ENCODE measurements at regions not wholly inside any gene's neighbourhood (a gene's known extent, or its start where the extent isn't known, plus 50 kb on each side); places are given as distances from the start of the nearest gene placed in this dataset.
A peak's percentile ranks its signal among the peaks of the same experiment; 100 is the strongest.

GRCh38 chr4:188573104-188573503, 433.9 kb downstream of the TRIML1 start:
- DNase-seq: no peak

- DNase-seq: no peak
Measured at GRCh38 chr4:188578657-188579056, 439.4 kb downstream of the TRIML1 start.

- DNase-seq: no peak
Measured at GRCh38 chr4:188596021-188596420, 456.8 kb downstream of the TRIML1 start.

- no peak for DNase-seq
Measured at GRCh38 chr4:188603646-188604045, 464.4 kb downstream of the TRIML1 start.

- no peak for DNase-seq
Measured at GRCh38 chr4:188606635-188607034, 467.4 kb downstream of the TRIML1 start.

- no peak for DNase-seq
Measured at GRCh38 chr4:188611143-188611542, 471.9 kb downstream of the TRIML1 start.

- no peak for DNase-seq
Measured at GRCh38 chr4:188612659-188613058, 473.4 kb downstream of the TRIML1 start.

GRCh38 chr4:188613976-188614375, 474.7 kb downstream of the TRIML1 start:
- no peak for DNase-seq

DNA sequence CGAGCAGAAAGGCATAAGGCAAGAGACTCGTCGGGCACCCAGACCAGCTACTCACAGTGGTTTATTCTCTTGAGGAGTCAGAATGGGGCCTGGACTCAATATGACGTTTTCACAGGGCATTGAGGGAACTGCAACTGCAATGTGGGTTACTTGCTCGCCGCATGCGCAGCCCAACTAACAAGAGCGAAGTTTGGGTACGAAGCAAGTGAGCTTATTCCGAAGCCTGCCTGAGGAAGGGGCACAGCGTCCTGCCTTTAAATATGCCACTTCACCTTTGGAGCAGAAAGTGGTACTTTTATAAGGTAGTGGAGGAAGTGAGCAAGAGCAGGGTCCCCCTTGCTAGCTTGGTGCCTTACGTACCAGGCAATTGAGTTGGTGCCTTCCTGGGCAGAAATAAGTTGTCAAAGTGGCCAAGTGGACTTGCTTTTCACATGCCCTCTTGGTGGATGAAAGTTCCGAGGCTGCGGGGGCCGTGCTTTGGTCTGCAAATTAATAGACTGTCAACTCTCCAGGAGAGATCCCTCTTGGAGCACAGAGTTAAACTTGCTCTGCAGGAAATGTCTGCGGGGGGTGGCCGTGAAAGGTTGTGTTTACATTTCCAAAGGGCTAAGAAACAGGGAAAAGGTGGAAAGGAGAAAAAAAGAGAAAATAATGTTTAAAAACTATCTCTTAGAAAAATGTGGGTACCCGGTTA, 480.4 kb downstream of the TRIML1 start:
- DNase-seq: no peak

DNA sequence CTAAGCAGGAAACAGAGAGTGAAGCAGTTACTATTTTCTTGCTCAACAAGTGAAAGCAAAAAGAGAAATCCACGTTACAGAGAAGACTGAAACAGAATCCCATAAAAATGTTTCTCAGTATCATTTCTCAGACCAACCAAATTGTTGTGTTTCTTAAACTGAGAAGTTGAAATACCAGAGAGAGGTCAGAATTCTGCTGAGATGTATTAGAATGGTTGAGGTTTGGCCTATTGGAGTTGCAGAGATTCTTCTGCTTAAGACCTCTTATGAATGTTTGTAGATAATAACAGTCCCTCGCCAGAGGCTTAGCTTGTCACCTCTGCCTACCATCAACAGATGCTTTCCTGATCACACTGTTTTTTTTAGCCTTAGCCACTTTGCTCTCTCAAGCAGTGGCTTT, 481.4 kb downstream of the TRIML1 start:
- no peak for DNase-seq

DNA sequence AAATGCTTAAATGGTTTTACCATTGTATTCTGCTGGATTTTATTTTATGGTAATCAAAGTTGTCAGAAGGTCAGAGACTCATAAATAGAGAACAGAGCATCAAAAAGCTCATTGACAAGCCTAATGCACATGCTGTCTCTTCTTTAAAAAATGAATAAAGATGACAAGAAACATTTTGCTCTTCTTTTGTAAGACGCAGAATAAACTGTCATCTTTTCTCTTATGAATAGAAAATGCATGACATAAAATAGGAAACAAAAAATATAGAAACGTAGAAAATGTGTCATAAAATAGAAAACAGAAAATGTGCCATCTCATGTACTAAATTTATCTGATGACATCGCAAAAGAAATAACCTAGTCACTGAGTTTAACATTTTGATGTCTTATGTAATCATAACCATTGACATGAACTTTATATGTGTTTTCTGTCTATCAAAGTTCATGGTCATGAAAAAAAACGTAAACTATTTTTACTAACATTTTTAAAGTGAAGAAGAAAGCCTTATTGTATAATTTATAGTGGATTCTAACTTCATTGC, 484.1 kb downstream of the TRIML1 start:
- no peak for DNase-seq

DNA sequence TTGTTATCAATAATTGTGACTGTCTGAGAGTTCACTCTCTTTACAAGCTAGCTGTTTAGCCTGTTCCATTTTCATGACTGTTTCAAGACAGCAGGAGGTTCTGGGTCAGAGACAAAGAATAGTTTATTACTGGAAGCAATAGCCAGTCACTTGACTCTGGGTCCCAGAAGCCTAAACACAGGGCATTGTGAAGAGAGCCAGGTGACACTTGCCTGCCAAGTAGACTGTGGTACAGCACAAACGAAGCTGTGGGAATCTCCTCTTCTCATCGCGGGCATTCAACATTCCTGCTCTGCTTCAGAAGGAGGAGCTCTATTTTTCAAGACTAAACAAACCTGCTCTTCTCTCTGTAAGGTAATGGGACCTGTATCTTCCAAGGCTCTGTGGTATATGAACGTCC, 485.1 kb downstream of the TRIML1 start:
- DNase-seq: peak in 1 of 3 experiments; percentile 16

DNA sequence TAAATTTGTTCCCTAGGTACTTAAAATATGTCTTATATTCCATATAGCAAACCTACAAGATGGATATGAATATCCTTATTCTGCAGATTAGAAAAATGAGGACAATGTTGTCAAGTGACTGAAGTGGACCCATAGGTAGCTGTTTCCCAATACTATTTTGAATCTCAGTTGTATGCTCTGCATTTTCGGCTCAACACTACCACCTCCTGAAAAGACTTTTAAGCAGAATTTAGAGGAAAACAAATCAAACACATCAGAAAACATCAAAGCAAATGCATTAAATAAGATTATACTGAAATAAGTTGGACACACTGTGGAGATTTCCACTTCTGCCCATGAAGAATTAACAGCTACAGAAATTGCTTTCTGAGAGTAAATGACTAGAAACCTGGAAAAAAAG, 488.7 kb downstream of the TRIML1 start:
- DNase-seq: no peak

DNA sequence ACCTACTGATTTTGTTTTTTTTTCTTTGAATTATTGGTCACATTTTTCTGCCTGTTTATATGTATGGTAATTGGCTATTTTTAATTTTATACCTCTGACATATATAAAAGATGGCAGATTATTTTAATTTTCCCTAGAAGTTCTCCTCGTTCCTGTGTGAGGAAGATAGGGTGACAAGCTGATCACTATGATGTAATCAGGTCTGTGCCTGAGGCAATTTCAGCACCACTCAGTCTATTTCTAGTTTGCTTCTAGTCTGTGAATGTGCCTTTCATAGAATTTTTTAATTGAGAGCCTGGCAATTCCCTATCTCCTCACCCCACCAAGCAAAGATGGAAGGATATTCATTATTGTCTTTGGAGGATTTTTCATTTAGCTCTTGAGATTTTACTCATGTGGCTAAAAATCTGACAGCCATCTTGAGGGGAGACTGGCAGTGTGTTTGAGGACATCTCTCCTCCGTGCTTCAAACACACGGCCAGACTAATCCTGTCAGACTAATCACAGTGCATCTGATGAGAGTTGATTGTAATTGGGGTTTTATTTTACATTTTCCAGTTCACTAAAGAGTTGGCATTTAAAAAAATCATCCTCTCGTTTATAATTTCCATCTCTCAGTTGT, 500.3 kb downstream of the TRIML1 start:
- no peak for DNase-seq

- no peak for DNase-seq
Measured at GRCh38 chr4:188647820-188648370, 508.7 kb downstream of the TRIML1 start.

GRCh38 chr4:188649635-188650034, 510.4 kb downstream of the TRIML1 start:
- DNase-seq: peak in 2 of 3 experiments; percentile 30 to 77

GRCh38 chr4:188650516-188650915, 511.3 kb downstream of the TRIML1 start:
- no peak for DNase-seq

DNA sequence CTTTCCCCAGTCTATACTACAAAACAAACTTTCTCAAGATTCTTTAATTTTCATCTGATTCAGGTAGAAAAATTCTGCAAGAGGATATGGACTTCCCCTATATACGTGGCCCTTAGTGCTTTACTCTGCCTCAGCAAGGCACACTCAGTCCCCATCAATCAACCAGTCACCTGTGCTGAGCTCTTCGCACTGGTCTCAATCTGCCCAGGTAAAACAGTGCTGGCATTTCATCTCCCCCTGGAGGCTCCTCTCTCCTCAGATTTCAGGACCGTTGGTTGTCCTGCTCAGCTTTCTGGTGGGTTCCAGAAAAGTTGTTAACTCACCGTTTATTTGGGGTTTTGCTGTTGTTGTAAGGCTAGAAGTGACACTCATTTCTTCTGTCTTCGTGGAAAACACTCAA, 518.1 kb downstream of the TRIML1 start:
- DNase-seq: no peak

- DNase-seq: no peak
Measured at GRCh38 chr4:188658958-188659522, 519.8 kb downstream of the TRIML1 start.

DNA sequence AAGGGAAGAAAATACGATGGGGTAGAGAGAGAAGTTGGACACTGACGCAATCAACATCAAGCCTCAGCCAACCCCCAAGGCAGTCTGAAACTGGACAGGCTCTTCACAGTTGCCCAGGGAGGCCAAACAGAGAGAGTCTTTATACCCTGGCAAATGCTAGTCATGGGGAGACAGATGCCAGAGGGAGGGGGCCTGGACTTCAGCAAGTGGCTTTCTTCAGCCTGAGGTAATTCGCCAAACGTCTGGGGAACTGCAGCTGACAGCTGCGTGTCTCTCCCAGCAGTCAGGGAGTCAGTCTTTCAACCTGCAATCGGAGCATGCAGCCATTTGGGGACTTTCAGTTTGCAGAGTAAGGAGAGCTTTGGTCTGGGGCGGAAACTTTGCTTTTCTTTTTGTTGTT, 521.6 kb downstream of the TRIML1 start:
- DNase-seq: no peak

GRCh38 chr4:188661502-188661901, 522.3 kb downstream of the TRIML1 start:
- no peak for DNase-seq

DNA sequence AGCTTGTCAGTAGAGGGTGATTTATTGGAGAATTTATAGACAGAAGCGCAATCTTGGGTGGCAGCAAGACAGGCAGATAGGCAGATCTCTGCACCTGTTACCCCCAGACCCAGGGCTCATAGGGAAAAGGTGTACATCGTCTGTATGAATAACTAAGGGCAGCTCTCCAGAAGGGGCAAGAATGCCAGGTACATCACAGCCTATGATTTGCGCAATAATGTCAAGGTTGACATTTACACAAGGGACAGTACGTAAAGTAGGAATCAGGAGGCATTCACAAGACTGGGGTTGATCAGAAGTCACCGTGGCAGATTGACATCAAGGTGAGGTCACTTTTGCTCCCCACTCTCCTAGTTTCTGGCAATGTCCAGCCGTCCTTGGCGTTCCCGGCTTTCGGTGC, 524.1 kb downstream of the TRIML1 start:
- DNase-seq: no peak

GRCh38 chr4:188665491-188666457, 526.5 kb downstream of the TRIML1 start:
- DNase-seq: peak in 1 of 3 experiments; percentile 9
